ENCODE measurements at regions not wholly inside any gene's neighbourhood (a gene's known extent, or its start where the extent isn't known, plus 50 kb on each side); places are given as distances from the start of the nearest gene placed in this dataset.

GRCh38 chr2:126793885-126794613 is 104.6 kb upstream of the TEX51 start:
- no peak for DNase-seq (ENCODE audit: low spot score)

GRCh38 chr2:126795656-126796055 is 103.0 kb upstream of the TEX51 start:
- DNase-seq (ENCODE audit: low spot score): no peak

GRCh38 chr2:126796931-126797621 is 101.6 kb upstream of the TEX51 start:
- DNase-seq (ENCODE audit: low spot score): no peak

- no peak for DNase-seq (ENCODE audit: low spot score)
Observed at GRCh38 chr2:126797622-126798275, 100.9 kb upstream of the TEX51 start.

- no peak for DNase-seq (ENCODE audit: low spot score)
Observed at GRCh38 chr2:126798276-126799140, 100.2 kb upstream of the TEX51 start.

- DNase-seq (ENCODE audit: low spot score): no peak
Observed at GRCh38 chr2:126799301-126799700, 99.4 kb upstream of the TEX51 start.

GRCh38 chr2:126801473-126801872 is 97.2 kb upstream of the TEX51 start:
- no peak for DNase-seq (ENCODE audit: low spot score)

- no peak for DNase-seq (ENCODE audit: low spot score)
Observed at GRCh38 chr2:126802316-126802715, 96.4 kb upstream of the TEX51 start.

- DNase-seq (ENCODE audit: low spot score): no peak
Observed at GRCh38 chr2:126802774-126803433, 95.8 kb upstream of the TEX51 start.

GRCh38 chr2:126803434-126803775 is 95.3 kb upstream of the TEX51 start:
- DNase-seq (ENCODE audit: low spot score): no peak

GRCh38 chr2:126804347-126804746 is 94.3 kb upstream of the TEX51 start:
- no peak for DNase-seq (ENCODE audit: low spot score)

GRCh38 chr2:126808929-126809328 is 89.8 kb upstream of the TEX51 start:
- DNase-seq (ENCODE audit: low spot score): no peak

- DNase-seq (ENCODE audit: low spot score): no peak
Observed at GRCh38 chr2:126809340-126809739, 89.3 kb upstream of the TEX51 start.

- no peak for DNase-seq (ENCODE audit: low spot score)
Observed at GRCh38 chr2:126810001-126810400, 88.7 kb upstream of the TEX51 start.

- no peak for DNase-seq (ENCODE audit: low spot score)
Observed at GRCh38 chr2:126811101-126811500, 87.6 kb upstream of the TEX51 start.

GRCh38 chr2:126817172-126817571 is 81.5 kb upstream of the TEX51 start:
- DNase-seq (ENCODE audit: low spot score): no peak

- no peak for DNase-seq (ENCODE audit: low spot score)
Observed at GRCh38 chr2:126822115-126822514, 76.6 kb upstream of the TEX51 start.

GRCh38 chr2:126822921-126823320 is 75.8 kb upstream of the TEX51 start:
- no peak for DNase-seq (ENCODE audit: low spot score)

- no peak for DNase-seq (ENCODE audit: low spot score)
Observed at GRCh38 chr2:126823951-126824350, 74.7 kb upstream of the TEX51 start.

GRCh38 chr2:126824663-126825062 is 74.0 kb upstream of the TEX51 start:
- no peak for DNase-seq (ENCODE audit: low spot score)

- no peak for DNase-seq (ENCODE audit: low spot score)
Observed at GRCh38 chr2:126825316-126825715, 73.4 kb upstream of the TEX51 start.

- no peak for DNase-seq (ENCODE audit: low spot score)
Observed at GRCh38 chr2:126826491-126826890, 72.2 kb upstream of the TEX51 start.
